CD4-positive, alpha-beta T cell treated with Interleukin-4 for 4 hours (primary cell): ENCODE measurements at regions not wholly inside any gene's neighbourhood (a gene's known extent, or its start where the extent isn't known, plus 50 kb on each side); places are given as distances from the start of the nearest gene placed in this dataset.
"Not testable (repeated sequence)": the region's sequence is repeated elsewhere in the genome, so short reads cannot be mapped to it uniquely, and the experiment has no call there.

ENCODE experiments used
- DNase-seq: peaks from one replicate; pipeline ENCODE4 v3.0.0-alpha.2; 2020

GRCh38 chr4:163697121-163697520, 202.6 kb downstream of the TMA16 start:
- DNase-seq: no peak

GRCh38 chr4:163700383-163700782, 205.9 kb downstream of the TMA16 start:
- not testable (repeated sequence) for DNase-seq

- DNase-seq: no peak
These were observed 207.4 kb downstream of the TMA16 start for GRCh38 chr4:163701916-163702315.

GRCh38 chr4:163702736-163703135, 208.2 kb downstream of the TMA16 start:
- DNase-seq: no peak

- DNase-seq: no peak
These were observed 208.8 kb downstream of the TMA16 start for GRCh38 chr4:163703251-163703650.

- no peak for DNase-seq
These were observed 213.4 kb downstream of the TMA16 start for GRCh38 chr4:163707873-163708272.

GRCh38 chr4:163709601-163710000, 215.1 kb downstream of the TMA16 start:
- DNase-seq: no peak

GRCh38 chr4:163710158-163710557, 215.7 kb downstream of the TMA16 start:
- no peak for DNase-seq

- DNase-seq: not testable (repeated sequence)
These were observed 230.0 kb downstream of the TMA16 start for GRCh38 chr4:163724495-163724894.

- DNase-seq: no peak
These were observed 232.2 kb downstream of the TMA16 start for GRCh38 chr4:163726641-163727040.

GRCh38 chr4:163731071-163731470, 236.6 kb downstream of the TMA16 start:
- no peak for DNase-seq

- DNase-seq: no peak
These were observed 238.0 kb downstream of the TMA16 start for GRCh38 chr4:163732473-163732872.

- no peak for DNase-seq
These were observed 242.4 kb downstream of the TMA16 start for GRCh38 chr4:163736876-163737275.

- DNase-seq: not testable (repeated sequence)
These were observed 243.4 kb downstream of the TMA16 start for GRCh38 chr4:163737846-163738245.

GRCh38 chr4:163738521-163738920, 244.0 kb downstream of the TMA16 start:
- DNase-seq: no peak

- DNase-seq: no peak
These were observed 250.4 kb downstream of the TMA16 start for GRCh38 chr4:163744861-163745260.

- DNase-seq: no peak
These were observed 252.8 kb downstream of the TMA16 start for GRCh38 chr4:163747293-163747692.

- DNase-seq: no peak
These were observed 253.4 kb downstream of the TMA16 start for GRCh38 chr4:163747886-163748285.

GRCh38 chr4:163748449-163748848, 254.0 kb downstream of the TMA16 start:
- no peak for DNase-seq

- DNase-seq: peak; percentile 14
These were observed 260.5 kb downstream of the TMA16 start for GRCh38 chr4:163755013-163755412.

GRCh38 chr4:163757219-163757618, 262.7 kb downstream of the TMA16 start:
- DNase-seq: no peak

GRCh38 chr4:163758032-163758431, 263.5 kb downstream of the TMA16 start:
- no peak for DNase-seq

- DNase-seq: no peak
These were observed 268.3 kb downstream of the TMA16 start for GRCh38 chr4:163762741-163763140.

GRCh38 chr4:163764569-163764968, 270.1 kb downstream of the TMA16 start:
- no peak for DNase-seq

- no peak for DNase-seq
These were observed 273.5 kb downstream of the TMA16 start for GRCh38 chr4:163768014-163768413.

GRCh38 chr4:163772238-163772637, 277.7 kb downstream of the TMA16 start:
- DNase-seq: no peak
